ENCODE measurements at regions not wholly inside any gene's neighbourhood (a gene's known extent, or its start where the extent isn't known, plus 50 kb on each side); places are given as distances from the start of the nearest gene placed in this dataset.

- H3K9me3 ChIP-seq (ENCODE audit: control insufficient read depth in 2 of 3, insufficient read depth in 1 of 3, low read length in 3 of 3) = no peaks in the 10 kb centered on the region
- H3K4me3 ChIP-seq (ENCODE audit: low read length in 3 of 3) = no peak overlapping the region
- DNase-seq (peak in 2 of 5 donors; percentile 10 to 27), FAIRE-seq (no peak)
- no peak overlapping the region for H3K27ac ChIP-seq (ENCODE audit: low read depth in 2 of 2, low read length in 2 of 2)
- no peaks in the 10 kb centered on the region for H3K27me3 ChIP-seq (ENCODE audit: control insufficient read depth, insufficient read depth, low read length)
- H3K9ac ChIP-seq (ENCODE audit: low read length in 3 of 3) = no peak overlapping the region
- H3K4me1 ChIP-seq (ENCODE audit: control insufficient read depth in 2 of 3, insufficient read depth in 2 of 3, low read depth in 1 of 3, low read length in 3 of 3) = no peaks in the 10 kb centered on the region
- H3K36me3 ChIP-seq (ENCODE audit: control insufficient read depth in 2 of 3, insufficient read depth in 3 of 3, low read length in 3 of 3) = no peaks in the 10 kb centered on the region
- intact Hi-C loops (cut with DNase I) = no loop called here
- no peak for TF ChIP-seq CTCF (IDR thresholded peaks at IDR 0.05; ENCODE audit: borderline replicate concordance, extremely low read depth, insufficient read depth)
Observed at GRCh38 chr4:54499308-54500074, 158.3 kb upstream of the KIT start.

- H3K9ac ChIP-seq (ENCODE audit: low read length in 3 of 3) = no peak overlapping the region
- no peak for TF ChIP-seq CTCF (IDR thresholded peaks at IDR 0.05; ENCODE audit: borderline replicate concordance, extremely low read depth, insufficient read depth)
- no peak overlapping the region for H3K27ac ChIP-seq (ENCODE audit: low read depth in 2 of 2, low read length in 2 of 2)
- FAIRE-seq (no peak), DNase-seq (no peak)
- H3K9me3 ChIP-seq (ENCODE audit: control insufficient read depth in 2 of 3, insufficient read depth in 1 of 3, low read length in 3 of 3) = peaks cover 0 to 9% (median 8%) of the 10 kb centered on the region in 3 donors
- H3K4me1 ChIP-seq (ENCODE audit: control insufficient read depth in 2 of 3, insufficient read depth in 2 of 3, low read depth in 1 of 3, low read length in 3 of 3) = no peaks in the 10 kb centered on the region
- H3K27me3 ChIP-seq (ENCODE audit: control insufficient read depth, insufficient read depth, low read length) = no peaks in the 10 kb centered on the region
- intact Hi-C loops (cut with DNase I) = no loop called here
- H3K4me3 ChIP-seq (ENCODE audit: low read length in 3 of 3) = no peak overlapping the region
- no peaks in the 10 kb centered on the region for H3K36me3 ChIP-seq (ENCODE audit: control insufficient read depth in 2 of 3, insufficient read depth in 3 of 3, low read length in 3 of 3)
Observed at GRCh38 chr4:54505362-54505761, 152.4 kb upstream of the KIT start.

- no peaks in the 10 kb centered on the region for H3K27me3 ChIP-seq (ENCODE audit: control insufficient read depth, insufficient read depth, low read length)
- intact Hi-C loops (cut with DNase I) = no loop called here
- no peak for TF ChIP-seq CTCF (IDR thresholded peaks at IDR 0.05; ENCODE audit: borderline replicate concordance, extremely low read depth, insufficient read depth)
- no peak overlapping the region for H3K27ac ChIP-seq (ENCODE audit: low read depth in 2 of 2, low read length in 2 of 2)
- DNase-seq (no peak), FAIRE-seq (no peak)
- H3K4me3 ChIP-seq (ENCODE audit: low read length in 3 of 3) = no peak overlapping the region
- no peak overlapping the region for H3K9ac ChIP-seq (ENCODE audit: low read length in 3 of 3)
- H3K36me3 ChIP-seq (ENCODE audit: control insufficient read depth in 2 of 3, insufficient read depth in 3 of 3, low read length in 3 of 3) = no peaks in the 10 kb centered on the region
- no peaks in the 10 kb centered on the region for H3K4me1 ChIP-seq (ENCODE audit: control insufficient read depth in 2 of 3, insufficient read depth in 2 of 3, low read depth in 1 of 3, low read length in 3 of 3)
- peaks cover 0 to 9% (median 8%) of the 10 kb centered on the region in 3 donors for H3K9me3 ChIP-seq (ENCODE audit: control insufficient read depth in 2 of 3, insufficient read depth in 1 of 3, low read length in 3 of 3)
Observed at GRCh38 chr4:54505996-54506395, 151.8 kb upstream of the KIT start.

Data from kidney (tissue), 13 donors.